GM18867 (cell line): ENCODE measurements at regions not wholly inside any gene's neighbourhood (a gene's known extent, or its start where the extent isn't known, plus 50 kb on each side); places are given as distances from the start of the nearest gene placed in this dataset.
"Not testable (repeated sequence)": the region's sequence is repeated elsewhere in the genome, so short reads cannot be mapped to it uniquely, and the experiment has no call there.

Experiments used
- ATAC-seq: cut with Tn5 transposase; IDR thresholded peaks from one replicate; pipeline ENCODE4 v1.9.1; 2021; ENCODE audit warnings: mild to moderate bottlenecking, moderate library complexity; ENCODE audit not compliant: unreplicated experiment

- ATAC-seq, result no peak
Observed at GRCh38 chr2:7145707-7146106, 228.5 kb downstream of the RNF144A start.

GRCh38 chr2:7146151-7146550 lies 228.9 kb downstream of the RNF144A start:
- ATAC-seq, result no peak

- ATAC-seq, result no peak
Observed at GRCh38 chr2:7154656-7155055, 237.4 kb downstream of the RNF144A start.

- ATAC-seq, result no peak
Observed at GRCh38 chr2:7161501-7161900, 244.3 kb downstream of the RNF144A start.

GRCh38 chr2:7165736-7166135 lies 248.5 kb downstream of the RNF144A start:
- ATAC-seq, result no peak

- no peak for ATAC-seq
Observed at GRCh38 chr2:7167801-7168411, 250.7 kb downstream of the RNF144A start.

GRCh38 chr2:7169593-7169992 lies 252.4 kb downstream of the RNF144A start:
- no peak for ATAC-seq

GRCh38 chr2:7178996-7179395 lies 261.8 kb downstream of the RNF144A start:
- ATAC-seq, result not testable (repeated sequence)

GRCh38 chr2:7180638-7181370 lies 263.6 kb downstream of the RNF144A start:
- ATAC-seq, result no peak

GRCh38 chr2:7182525-7182924 lies 265.3 kb downstream of the RNF144A start:
- ATAC-seq, result no peak

- no peak for ATAC-seq
Observed at GRCh38 chr2:7189106-7189505, 271.9 kb downstream of the RNF144A start.

- ATAC-seq, result no peak
Observed at GRCh38 chr2:7190587-7191324, 273.5 kb downstream of the RNF144A start.

GRCh38 chr2:7191932-7192331 lies 274.7 kb downstream of the RNF144A start:
- ATAC-seq, result no peak

- ATAC-seq, result no peak
Observed at GRCh38 chr2:7193457-7193856, 276.2 kb downstream of the RNF144A start.

GRCh38 chr2:7194950-7195349 lies 277.7 kb downstream of the RNF144A start:
- ATAC-seq, result no peak

GRCh38 chr2:7196883-7197282 lies 279.7 kb downstream of the RNF144A start:
- no peak for ATAC-seq

- ATAC-seq, result no peak
Observed at GRCh38 chr2:7201851-7202250, 284.6 kb downstream of the RNF144A start.

GRCh38 chr2:7203056-7203467 lies 285.9 kb downstream of the RNF144A start:
- ATAC-seq, result no peak

- ATAC-seq, result no peak
Observed at GRCh38 chr2:7205151-7205830, 288.1 kb downstream of the RNF144A start.

GRCh38 chr2:7206111-7206810 lies 289.0 kb downstream of the RNF144A start:
- no peak for ATAC-seq

GRCh38 chr2:7207631-7208030 lies 290.4 kb downstream of the RNF144A start:
- no peak for ATAC-seq
